Panc1 (cell line): ENCODE measurements at regions not wholly inside any gene's neighbourhood (a gene's known extent, or its start where the extent isn't known, plus 50 kb on each side); places are given as distances from the start of the nearest gene placed in this dataset.

Experiments used
- ATAC-seq: fragments of 200-7000 bp; cut with Tn5 transposase; 2 replicates; pipeline ENCODE4 v1.9.1; 2020; ENCODE audit warnings: mild to moderate bottlenecking, moderate library complexity
- BruUV-seq: library from RNA; stranded (reverse); fragments of 400-500 nt; replicated peaks from 2 replicates; lab custom pipeline; 2021; lab: Mats Ljungman, UMichigan
- CTCF ChIA-PET: fragments of 300-600 bp; sonication (Branson Sonifier 250); formaldehyde crosslinking; loops from one replicate; lab custom pipeline; 2022; ENCODE audit warnings: antibody characterized with exemption; lab: Charles Lee
- POLR2A ChIA-PET: fragments of 300-600 bp; sonication (Branson Sonifier 250); formaldehyde crosslinking; loops from one replicate; lab custom pipeline; 2022; ENCODE audit warnings: antibody characterized with exemption; lab: Charles Lee
- DNase-seq: peaks from one replicate; pipeline ENCODE4 v3.0.0-alpha.2; 2010; ENCODE audit warnings: low read depth, low spot score
- H3K27ac ChIP-seq: 2 replicates; pipeline ENCODE4 v1.5.1; 2011; ENCODE audit warnings: mild to moderate bottlenecking, low read length, inconsistent platforms
- H3K27me3 ChIP-seq: fragments of 200-500 bp; sonication (Bioruptor generic); 2 replicates; pipeline ENCODE4 v1.6.0; 2014; ENCODE audit warnings: low read length, inconsistent platforms; ENCODE audit not compliant: control insufficient read depth, insufficient read depth
- H3K36me3 ChIP-seq: fragments of 200-500 bp; sonication (Bioruptor generic); 2 replicates; pipeline ENCODE4 v1.5.1; 2014; ENCODE audit warnings: inconsistent platforms, mild to moderate bottlenecking, low read length, moderate library complexity; ENCODE audit not compliant: control insufficient read depth, insufficient read depth
- H3K4me1 ChIP-seq: 2 replicates; pipeline ENCODE4 v1.5.1; 2011; ENCODE audit warnings: inconsistent platforms, mild to moderate bottlenecking, low read length, moderate library complexity; ENCODE audit not compliant: control insufficient read depth, insufficient read depth
- H3K4me3 ChIP-seq, 2 experiments: 2 replicates each; pipeline ENCODE4 v1.5.1; 2011 to 2012; ENCODE audit warnings: low read depth in 2 of 2, low read length in 2 of 2, mild to moderate bottlenecking in 2 of 2, inconsistent platforms in 1 of 2, moderate library complexity in 1 of 2
- H3K9me3 ChIP-seq: fragments of 200-500 bp; sonication (Bioruptor generic); 2 replicates; pipeline ENCODE4 v1.5.1; 2014; ENCODE audit warnings: low read depth, mild to moderate bottlenecking, inconsistent platforms, low read length, moderate library complexity; ENCODE audit not compliant: control insufficient read depth, insufficient read depth
- POLR2AphosphoS5 ChIP-seq: IDR thresholded peaks from 2 replicates; pipeline ENCODE4 v1.6.1; 2012; ENCODE audit warnings: mild to moderate bottlenecking, low read depth, low read length, moderate library complexity
- SIN3A ChIP-seq: IDR thresholded peaks from 2 replicates; pipeline ENCODE4 v1.6.1; 2012; ENCODE audit warnings: low read depth, mild to moderate bottlenecking, low read length, moderate library complexity, borderline replicate concordance; ENCODE audit not compliant: insufficient read depth
- TCF7L2 ChIP-seq: IDR thresholded peaks from 2 replicates; pipeline ENCODE4 v1.6.1; 2011; ENCODE audit warnings: mild to moderate bottlenecking, low read depth, low read length, inconsistent platforms
- in situ Hi-C: cut with HindIII; loops from 2 replicates; pipeline ENCODE4 v1.10.0; 2016; ENCODE audit warnings: low sequenced_read_pairs, low pct_unique_long_range_greater_than_20kb
- intact Hi-C: fragments of 100-400 bp; cut with micrococcal nuclease; formaldehyde crosslinking; loops from one replicate; pipeline ENCODE4 v1.10.0; 2022; ENCODE audit not compliant: unreplicated experiment
- TF ChIP-seq, protein P1 (sequence below), 2 experiments: IDR thresholded peaks; 2 replicates each; pipeline ENCODE4 v1.6.1; 2011 to 2012; ENCODE audit warnings: low read depth in 2 of 2, control low read depth in 1 of 2, low read length in 1 of 2, mild to moderate bottlenecking in 1 of 2, moderate library complexity in 1 of 2; ENCODE audit not compliant: insufficient read depth in 1 of 2
- TF ChIP-seq, protein P2 (sequence below): fragments of 450-650 bp; IDR thresholded peaks from 2 replicates; pipeline ENCODE4 v1.5.1; 2017; ENCODE audit warnings: mild to moderate bottlenecking

DNA sequence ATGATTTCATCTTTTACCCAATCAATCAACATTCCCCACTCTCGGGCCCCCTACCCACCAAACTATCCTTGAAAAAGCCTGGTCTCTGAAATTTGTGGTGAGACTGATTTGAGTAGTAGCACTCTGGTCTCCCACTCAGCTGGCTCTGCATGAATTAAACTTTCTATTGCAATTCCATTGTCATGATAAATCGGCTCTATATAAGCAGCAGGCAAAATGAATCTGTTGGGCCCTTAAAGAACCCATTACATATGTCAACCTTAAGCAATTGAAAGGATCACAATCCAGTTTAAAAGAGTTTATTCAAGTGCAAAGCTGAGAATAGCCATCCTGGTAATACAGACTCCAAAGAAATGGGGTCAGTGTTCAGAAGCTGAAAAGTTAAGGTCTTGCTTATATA is 68.2 kb downstream of the NEURL3 start:
- no peaks in the 10 kb centered on the region for H3K4me1 ChIP-seq
- in situ Hi-C loops, result no loop called here
- H3K9me3 ChIP-seq, result 0 out of 2 replicates have a peak, but pooled peaks cover 2% of the 10 kb centered on the region
- no peaks in the 10 kb centered on the region for H3K27me3 ChIP-seq
- H3K27ac ChIP-seq, result no peak overlapping the region
- no peak for TF ChIP-seq POLR2AphosphoS5
- TF ChIP-seq, protein P1, sequence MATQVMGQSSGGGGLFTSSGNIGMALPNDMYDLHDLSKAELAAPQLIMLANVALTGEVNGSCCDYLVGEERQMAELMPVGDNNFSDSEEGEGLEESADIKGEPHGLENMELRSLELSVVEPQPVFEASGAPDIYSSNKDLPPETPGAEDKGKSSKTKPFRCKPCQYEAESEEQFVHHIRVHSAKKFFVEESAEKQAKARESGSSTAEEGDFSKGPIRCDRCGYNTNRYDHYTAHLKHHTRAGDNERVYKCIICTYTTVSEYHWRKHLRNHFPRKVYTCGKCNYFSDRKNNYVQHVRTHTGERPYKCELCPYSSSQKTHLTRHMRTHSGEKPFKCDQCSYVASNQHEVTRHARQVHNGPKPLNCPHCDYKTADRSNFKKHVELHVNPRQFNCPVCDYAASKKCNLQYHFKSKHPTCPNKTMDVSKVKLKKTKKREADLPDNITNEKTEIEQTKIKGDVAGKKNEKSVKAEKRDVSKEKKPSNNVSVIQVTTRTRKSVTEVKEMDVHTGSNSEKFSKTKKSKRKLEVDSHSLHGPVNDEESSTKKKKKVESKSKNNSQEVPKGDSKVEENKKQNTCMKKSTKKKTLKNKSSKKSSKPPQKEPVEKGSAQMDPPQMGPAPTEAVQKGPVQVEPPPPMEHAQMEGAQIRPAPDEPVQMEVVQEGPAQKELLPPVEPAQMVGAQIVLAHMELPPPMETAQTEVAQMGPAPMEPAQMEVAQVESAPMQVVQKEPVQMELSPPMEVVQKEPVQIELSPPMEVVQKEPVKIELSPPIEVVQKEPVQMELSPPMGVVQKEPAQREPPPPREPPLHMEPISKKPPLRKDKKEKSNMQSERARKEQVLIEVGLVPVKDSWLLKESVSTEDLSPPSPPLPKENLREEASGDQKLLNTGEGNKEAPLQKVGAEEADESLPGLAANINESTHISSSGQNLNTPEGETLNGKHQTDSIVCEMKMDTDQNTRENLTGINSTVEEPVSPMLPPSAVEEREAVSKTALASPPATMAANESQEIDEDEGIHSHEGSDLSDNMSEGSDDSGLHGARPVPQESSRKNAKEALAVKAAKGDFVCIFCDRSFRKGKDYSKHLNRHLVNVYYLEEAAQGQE (IDR thresholded peaks at IDR 0.05; ENCODE audit: insufficient read depth in 1 of 2, low read depth in 2 of 2, low read length in 1 of 2), result no peak
- TF ChIP-seq SIN3A, result no peak
- TF ChIP-seq, protein P2, sequence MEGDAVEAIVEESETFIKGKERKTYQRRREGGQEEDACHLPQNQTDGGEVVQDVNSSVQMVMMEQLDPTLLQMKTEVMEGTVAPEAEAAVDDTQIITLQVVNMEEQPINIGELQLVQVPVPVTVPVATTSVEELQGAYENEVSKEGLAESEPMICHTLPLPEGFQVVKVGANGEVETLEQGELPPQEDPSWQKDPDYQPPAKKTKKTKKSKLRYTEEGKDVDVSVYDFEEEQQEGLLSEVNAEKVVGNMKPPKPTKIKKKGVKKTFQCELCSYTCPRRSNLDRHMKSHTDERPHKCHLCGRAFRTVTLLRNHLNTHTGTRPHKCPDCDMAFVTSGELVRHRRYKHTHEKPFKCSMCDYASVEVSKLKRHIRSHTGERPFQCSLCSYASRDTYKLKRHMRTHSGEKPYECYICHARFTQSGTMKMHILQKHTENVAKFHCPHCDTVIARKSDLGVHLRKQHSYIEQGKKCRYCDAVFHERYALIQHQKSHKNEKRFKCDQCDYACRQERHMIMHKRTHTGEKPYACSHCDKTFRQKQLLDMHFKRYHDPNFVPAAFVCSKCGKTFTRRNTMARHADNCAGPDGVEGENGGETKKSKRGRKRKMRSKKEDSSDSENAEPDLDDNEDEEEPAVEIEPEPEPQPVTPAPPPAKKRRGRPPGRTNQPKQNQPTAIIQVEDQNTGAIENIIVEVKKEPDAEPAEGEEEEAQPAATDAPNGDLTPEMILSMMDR, result no peak
- no peak for TF ChIP-seq TCF7L2
- ATAC-seq, result no peak
- H3K4me3 ChIP-seq, result no peak overlapping the region
- ChIA-PET CTCF (no interaction called here), POLR2A (no interaction called here)
- DNase-seq, result no peak
- no peaks in the 10 kb centered on the region for H3K36me3 ChIP-seq
- no TSS peak for BruUV-seq
- intact Hi-C loops, result no loop called here

- H3K36me3 ChIP-seq, result no peaks in the 10 kb centered on the region
- H3K4me3 ChIP-seq, result no peak overlapping the region
- no peak overlapping the region for H3K27ac ChIP-seq
- no peak for ATAC-seq
- H3K9me3 ChIP-seq, result 0 out of 2 replicates have a peak, but pooled peaks cover 3% of the 10 kb centered on the region
- no peak for DNase-seq
- no TSS peak for BruUV-seq
- no peaks in the 10 kb centered on the region for H3K4me1 ChIP-seq
- CTCF ChIA-PET, result no interaction called here
- in situ Hi-C loops, result no loop called here
- TF ChIP-seq, protein P2, result no peak
- no peak for TF ChIP-seq TCF7L2
- no peak for TF ChIP-seq POLR2AphosphoS5
- TF ChIP-seq, protein P1 (IDR thresholded peaks at IDR 0.05; ENCODE audit: insufficient read depth in 1 of 2, low read depth in 2 of 2, low read length in 1 of 2), result no peak
- TF ChIP-seq SIN3A, result no peak
- H3K27me3 ChIP-seq, result no peaks in the 10 kb centered on the region
- intact Hi-C loops, result no loop called here
- POLR2A ChIA-PET, result no interaction called here
These were observed 68.7 kb downstream of the NEURL3 start for GRCh38 chr2:96436416-96436815.
